Activated T-helper 2 cell treated with anti-CD3 and anti-CD28 coated beads, Interferon-gamma antibody, Interleukin-2, Interleukin-4, amounts not matched to agents 10 μg/mL and 5 μg/mL and 100 μg/mL, durations not matched to agents 14 hours and 24 hours and 36 hours (primary cell): ENCODE measurements at regions not wholly inside any gene's neighbourhood (a gene's known extent, or its start where the extent isn't known, plus 50 kb on each side); places are given as distances from the start of the nearest gene placed in this dataset.

Experiments used
- DNase-seq: peaks from one replicate; pipeline ENCODE4 v3.0.0; 2021; ENCODE audit warnings: low spot score
- H3K27ac Mint-ChIP-seq: one replicate; pipeline ENCODE4 v1.8.0; 2021; ENCODE audit warnings: mixed read lengths
- H3K27me3 Mint-ChIP-seq: one replicate; pipeline ENCODE4 v1.8.0; 2021; ENCODE audit warnings: low read depth, mixed read lengths
- H3K36me3 Mint-ChIP-seq: one replicate; pipeline ENCODE4 v1.8.0; 2021; ENCODE audit warnings: low read depth, mixed read lengths
- H3K4me1 Mint-ChIP-seq: one replicate; pipeline ENCODE4 v1.8.0; 2021; ENCODE audit warnings: low read depth, mixed read lengths
- H3K4me3 Mint-ChIP-seq: one replicate; pipeline ENCODE4 v1.8.0; 2021; ENCODE audit warnings: low read depth, mild to moderate bottlenecking, moderate library complexity, mixed read lengths
- H3K9me3 Mint-ChIP-seq: one replicate; pipeline ENCODE4 v1.8.0; 2021; ENCODE audit warnings: mixed read lengths
- intact Hi-C: fragments of 100-400 bp; cut with micrococcal nuclease; formaldehyde crosslinking; loops from one replicate; pipeline ENCODE4 v1.15.1; 2023

DNA sequence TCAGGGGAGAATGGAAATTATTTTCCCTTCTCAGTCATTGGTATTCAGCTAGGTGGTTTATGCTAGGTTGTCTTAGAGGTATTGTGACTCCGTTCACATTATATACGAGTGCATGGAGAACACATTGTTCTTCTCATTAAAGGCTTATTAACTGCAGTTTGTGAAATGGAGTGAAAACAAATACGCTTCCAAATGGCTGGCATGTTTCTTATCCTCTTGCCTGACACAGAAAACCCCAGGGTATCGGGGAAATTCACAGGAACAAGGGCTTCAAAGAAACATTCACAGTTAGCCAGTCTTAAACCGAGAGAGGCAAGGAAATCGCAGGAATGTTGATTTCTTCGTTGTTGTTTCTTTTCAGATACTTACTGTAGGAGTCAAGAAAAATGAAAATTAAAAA is 1047.9 kb upstream of the RBFOX1 start:
- Mint-ChIP-seq H3K27me3 (no peaks in the 10 kb centered on the region), H3K9me3 (peaks cover 44% of the 10 kb centered on the region), H3K27ac (no peak overlapping the region), H3K36me3 (no peaks in the 10 kb centered on the region), H3K4me1 (no peaks in the 10 kb centered on the region), H3K4me3 (no peak overlapping the region)
- DNase-seq = no peak
- intact Hi-C loops = no loop called here

DNA sequence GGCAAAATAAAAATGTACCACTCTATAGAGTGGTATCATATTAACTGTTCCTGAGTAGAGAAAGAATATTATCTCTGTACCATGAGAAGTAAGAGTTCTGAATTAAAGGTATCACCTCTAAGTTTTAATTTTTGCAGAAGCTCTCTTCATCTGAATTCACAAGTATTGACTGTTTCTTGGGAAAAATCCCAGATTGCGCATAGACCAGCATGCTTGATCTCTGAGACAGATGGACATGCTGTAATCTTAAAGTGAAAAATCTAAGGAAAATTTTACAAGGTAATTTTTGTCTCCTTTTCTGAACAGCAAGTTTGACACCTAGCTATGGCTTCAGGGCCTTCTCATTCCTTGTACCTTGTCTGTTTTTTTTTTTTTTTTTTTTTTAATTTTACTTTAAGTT is 1050.7 kb upstream of the RBFOX1 start:
- Mint-ChIP-seq H3K27me3 (no peaks in the 10 kb centered on the region), H3K36me3 (no peaks in the 10 kb centered on the region), H3K9me3 (peaks cover 55% of the 10 kb centered on the region), H3K27ac (no peak overlapping the region), H3K4me3 (no peak overlapping the region), H3K4me1 (no peaks in the 10 kb centered on the region)
- no peak for DNase-seq
- intact Hi-C loops = no loop called here

DNA sequence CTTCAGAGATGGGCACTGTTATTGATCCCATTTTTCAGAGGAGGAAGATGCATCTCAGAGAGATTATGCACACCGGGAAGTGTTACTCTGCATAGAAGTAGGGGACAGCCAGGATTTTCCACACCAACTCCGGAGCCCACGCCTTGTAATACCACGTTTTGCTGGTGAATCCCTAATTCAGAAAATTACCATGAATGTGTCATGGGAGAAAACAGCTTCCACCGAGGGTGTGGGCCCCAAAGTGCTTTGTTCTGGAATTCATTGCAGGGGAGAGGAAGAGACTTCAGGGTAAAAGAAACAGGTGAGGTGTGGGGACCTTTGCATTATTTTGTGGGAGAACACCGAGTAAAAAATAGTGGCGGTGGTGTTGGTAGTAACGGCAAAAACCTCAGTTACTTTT is 1051.4 kb upstream of the RBFOX1 start:
- intact Hi-C loops = no loop called here
- Mint-ChIP-seq H3K27ac (no peak overlapping the region), H3K9me3 (peaks cover 59% of the 10 kb centered on the region), H3K27me3 (no peaks in the 10 kb centered on the region), H3K4me1 (no peaks in the 10 kb centered on the region), H3K4me3 (no peak overlapping the region), H3K36me3 (no peaks in the 10 kb centered on the region)
- no peak for DNase-seq

DNA sequence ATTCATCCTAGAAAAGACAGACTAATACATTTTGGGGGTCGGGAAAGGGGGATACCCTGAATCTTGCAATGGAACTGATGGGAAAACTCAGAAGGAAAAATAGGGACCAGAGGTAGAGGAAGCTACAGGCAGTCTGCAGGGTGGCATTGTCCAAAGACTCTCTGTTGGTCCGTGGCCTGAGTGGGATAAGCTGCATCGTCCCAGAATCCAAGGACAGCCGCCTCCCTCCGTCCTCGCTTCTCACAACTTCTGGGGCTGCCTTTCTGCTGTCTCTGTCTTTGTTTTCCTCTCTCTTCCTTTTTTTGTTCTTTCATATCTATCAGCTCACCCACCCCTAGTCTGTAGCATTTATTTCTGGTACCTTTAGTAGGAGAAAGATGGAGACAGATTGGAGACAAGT is 1052.6 kb upstream of the RBFOX1 start:
- Mint-ChIP-seq H3K27me3 (no peaks in the 10 kb centered on the region), H3K27ac (no peak overlapping the region), H3K4me3 (no peak overlapping the region), H3K9me3 (peaks cover 48% of the 10 kb centered on the region), H3K4me1 (no peaks in the 10 kb centered on the region), H3K36me3 (no peaks in the 10 kb centered on the region)
- DNase-seq = no peak
- intact Hi-C loops = no loop called here

DNA sequence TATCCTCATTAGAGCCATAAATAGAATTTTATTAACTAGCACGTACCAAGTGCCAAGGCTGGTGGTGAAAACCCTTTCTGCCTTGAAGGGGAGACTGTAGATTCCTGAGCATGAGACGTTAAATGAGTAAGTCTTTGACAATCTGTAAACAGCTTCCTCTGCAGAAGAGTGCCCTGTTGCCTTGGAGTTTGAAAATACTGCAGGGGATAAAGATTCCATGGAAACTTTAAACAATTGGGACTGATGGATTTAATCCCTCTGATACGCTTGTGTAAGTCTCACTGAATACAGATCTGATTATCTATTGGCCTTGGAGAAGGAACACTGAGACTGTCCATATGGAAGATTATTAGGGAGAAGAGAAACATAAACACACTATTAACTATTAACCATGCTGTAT is 1053.4 kb upstream of the RBFOX1 start:
- no peaks in the 10 kb centered on the region for H3K27me3 Mint-ChIP-seq
- DNase-seq = no peak
- no peak overlapping the region for H3K27ac Mint-ChIP-seq
- intact Hi-C loops = no loop called here
- H3K4me3 Mint-ChIP-seq = no peak overlapping the region
- H3K9me3 Mint-ChIP-seq = peaks cover 47% of the 10 kb centered on the region
- H3K4me1 Mint-ChIP-seq = no peaks in the 10 kb centered on the region
- H3K36me3 Mint-ChIP-seq = no peaks in the 10 kb centered on the region

DNA sequence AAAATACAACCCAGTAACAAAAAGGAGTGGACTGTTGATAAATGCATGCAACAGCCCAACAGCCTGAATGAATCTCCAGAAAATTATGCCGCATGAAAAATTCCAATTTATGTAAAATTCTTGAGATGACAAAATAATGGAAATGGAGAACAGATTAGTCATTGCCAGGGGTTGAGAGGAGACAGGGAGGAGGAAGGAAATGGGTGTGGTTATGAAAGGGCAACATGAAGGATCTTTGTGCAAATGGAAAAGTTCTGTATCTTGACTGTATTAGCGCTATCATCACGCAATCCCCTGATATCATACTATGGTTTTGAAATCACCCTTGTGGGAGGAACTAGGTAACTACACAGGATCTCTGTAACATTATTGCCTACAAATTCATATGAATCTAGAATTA is 1058.3 kb upstream of the RBFOX1 start:
- DNase-seq = no peak
- H3K27ac Mint-ChIP-seq = no peak overlapping the region
- peaks cover 40% of the 10 kb centered on the region for H3K9me3 Mint-ChIP-seq
- intact Hi-C loops = no loop called here
- H3K36me3 Mint-ChIP-seq = no peaks in the 10 kb centered on the region
- H3K4me3 Mint-ChIP-seq = no peak overlapping the region
- no peaks in the 10 kb centered on the region for H3K27me3 Mint-ChIP-seq
- H3K4me1 Mint-ChIP-seq = no peaks in the 10 kb centered on the region

DNA sequence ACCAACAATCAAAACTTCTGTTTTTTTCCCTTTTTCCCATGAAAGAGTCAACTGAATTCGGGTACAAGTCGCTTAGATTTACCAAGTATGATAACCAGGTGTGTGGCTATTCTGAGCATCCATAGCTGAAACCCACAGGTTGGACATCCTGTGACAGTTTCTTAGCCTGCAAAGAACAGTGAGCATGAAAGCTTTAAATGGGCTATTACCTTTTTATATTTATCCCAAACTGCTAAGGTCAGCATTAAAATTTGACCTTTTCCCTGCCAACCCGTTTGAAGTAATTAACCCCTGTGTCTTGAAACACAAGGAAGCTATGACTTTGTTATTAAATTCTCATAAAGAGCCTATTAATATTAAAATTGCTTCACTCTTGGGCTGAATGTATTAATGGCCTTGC is 1065.0 kb upstream of the RBFOX1 start:
- H3K27me3 Mint-ChIP-seq = no peaks in the 10 kb centered on the region
- no peak overlapping the region for H3K27ac Mint-ChIP-seq
- intact Hi-C loops = no loop called here
- H3K4me3 Mint-ChIP-seq = no peak overlapping the region
- H3K4me1 Mint-ChIP-seq = no peaks in the 10 kb centered on the region
- no peak for DNase-seq
- H3K36me3 Mint-ChIP-seq = no peaks in the 10 kb centered on the region
- peaks cover 54% of the 10 kb centered on the region for H3K9me3 Mint-ChIP-seq

DNA sequence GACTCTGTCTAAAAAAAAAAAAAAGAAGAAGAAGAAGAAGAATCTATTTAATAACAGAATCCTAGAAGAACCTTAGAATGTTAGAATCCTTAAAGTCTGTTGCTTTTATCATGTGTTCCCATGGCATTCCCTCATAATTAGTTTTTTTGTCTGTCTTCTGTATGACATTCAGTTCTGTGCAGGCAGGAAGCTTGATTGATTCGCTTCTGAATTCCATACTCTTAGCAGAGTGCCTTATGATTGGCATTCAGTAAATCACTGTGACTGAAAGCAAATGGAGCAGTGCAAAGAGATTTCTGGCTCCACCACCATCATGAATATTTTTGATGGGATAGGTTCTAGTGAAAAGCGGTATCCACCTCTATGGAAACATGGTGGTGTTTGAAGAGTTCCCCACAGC is 1065.9 kb upstream of the RBFOX1 start:
- DNase-seq = no peak
- no peaks in the 10 kb centered on the region for H3K4me1 Mint-ChIP-seq
- no peaks in the 10 kb centered on the region for H3K36me3 Mint-ChIP-seq
- no peak overlapping the region for H3K27ac Mint-ChIP-seq
- peaks cover 58% of the 10 kb centered on the region for H3K9me3 Mint-ChIP-seq
- intact Hi-C loops = no loop called here
- H3K4me3 Mint-ChIP-seq = no peak overlapping the region
- H3K27me3 Mint-ChIP-seq = no peaks in the 10 kb centered on the region

DNA sequence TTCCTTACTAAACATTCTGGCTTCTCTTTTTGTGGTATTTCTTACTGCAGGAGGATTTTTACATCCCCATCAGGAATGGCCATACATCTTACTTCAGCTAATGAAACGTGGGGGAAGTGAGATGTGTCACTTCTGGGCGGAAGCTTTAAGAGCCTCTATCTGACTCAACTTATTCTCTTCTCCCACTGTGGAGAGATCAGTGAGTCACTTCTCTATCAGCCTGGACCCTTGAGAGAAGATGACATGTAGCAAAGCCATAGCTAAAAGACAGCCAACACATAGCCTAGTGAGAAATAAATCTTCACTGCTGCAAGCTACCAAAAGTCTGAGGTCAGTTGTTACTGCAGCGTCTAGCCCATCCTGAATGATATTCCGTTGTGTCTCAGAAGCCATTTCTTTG is 1066.7 kb upstream of the RBFOX1 start:
- DNase-seq = no peak
- no peak overlapping the region for H3K27ac Mint-ChIP-seq
- no peaks in the 10 kb centered on the region for H3K27me3 Mint-ChIP-seq
- H3K4me3 Mint-ChIP-seq = no peak overlapping the region
- peaks cover 58% of the 10 kb centered on the region for H3K9me3 Mint-ChIP-seq
- no peaks in the 10 kb centered on the region for H3K36me3 Mint-ChIP-seq
- no peaks in the 10 kb centered on the region for H3K4me1 Mint-ChIP-seq
- intact Hi-C loops = no loop called here

DNA sequence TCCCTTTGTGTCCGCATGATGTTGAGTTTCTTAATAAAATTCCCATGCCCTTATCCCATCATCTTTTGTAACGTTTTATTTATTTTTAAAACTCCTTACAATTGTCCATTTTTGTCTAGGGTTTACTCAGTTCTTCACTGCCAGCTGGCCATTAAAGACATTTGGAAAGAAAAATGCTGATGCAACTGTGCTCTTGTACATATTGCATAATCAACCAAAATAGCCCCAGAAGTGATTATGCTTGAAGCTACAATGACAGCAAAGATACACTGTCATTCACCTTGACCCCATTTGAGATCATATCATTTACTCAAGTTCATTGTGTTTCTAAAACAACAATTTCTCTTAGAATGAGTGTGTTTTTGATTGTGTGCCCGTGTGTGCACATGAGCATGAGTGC is 1074.6 kb upstream of the RBFOX1 start:
- H3K27ac Mint-ChIP-seq = no peak overlapping the region
- H3K36me3 Mint-ChIP-seq = no peaks in the 10 kb centered on the region
- H3K9me3 Mint-ChIP-seq = peaks cover 68% of the 10 kb centered on the region
- intact Hi-C loops = no loop called here
- no peak for DNase-seq
- no peaks in the 10 kb centered on the region for H3K27me3 Mint-ChIP-seq
- no peaks in the 10 kb centered on the region for H3K4me1 Mint-ChIP-seq
- H3K4me3 Mint-ChIP-seq = no peak overlapping the region

DNA sequence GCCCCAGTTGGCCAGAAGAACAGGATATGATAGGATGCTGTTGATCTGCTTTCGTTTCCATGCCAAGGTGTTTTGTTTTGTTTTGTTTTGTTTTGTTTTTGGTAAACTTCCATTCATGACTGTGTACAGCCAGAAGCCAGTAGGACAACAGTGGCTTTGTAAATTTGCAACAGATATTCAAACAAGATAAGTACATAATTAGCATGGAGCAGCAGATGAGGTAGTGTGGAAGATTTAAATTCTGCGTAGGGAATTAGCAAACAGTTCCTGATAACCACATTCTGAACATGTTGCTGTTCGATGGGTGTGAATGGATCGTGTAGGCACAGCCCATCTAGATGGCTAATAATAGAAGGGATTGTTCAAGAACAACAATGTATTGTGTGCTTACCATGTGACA is 1080.1 kb upstream of the RBFOX1 start:
- Mint-ChIP-seq H3K9me3 (peaks cover 49% of the 10 kb centered on the region), H3K36me3 (no peaks in the 10 kb centered on the region), H3K4me3 (no peak overlapping the region), H3K4me1 (no peaks in the 10 kb centered on the region), H3K27me3 (no peaks in the 10 kb centered on the region), H3K27ac (no peak overlapping the region)
- intact Hi-C loops = no loop called here
- no peak for DNase-seq

DNA sequence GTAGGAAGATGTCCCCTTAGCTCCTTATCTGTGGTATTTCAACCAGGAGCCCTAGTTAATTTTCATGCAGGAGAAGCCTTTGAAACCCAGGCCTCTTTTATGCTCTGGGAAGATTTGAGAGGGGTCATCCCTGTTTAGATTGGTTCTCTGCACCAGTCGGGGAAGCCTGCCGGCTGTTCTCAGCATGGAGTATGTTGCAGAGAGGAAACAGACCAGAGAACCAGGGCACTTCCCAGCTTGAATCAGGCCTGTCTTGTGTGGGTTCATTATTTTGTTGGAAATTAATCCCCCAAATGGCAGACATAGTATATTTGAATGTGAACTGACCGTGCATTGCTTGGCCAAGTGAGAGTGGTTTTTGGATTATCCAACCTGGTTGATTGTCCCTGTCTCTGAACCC is 1082.1 kb upstream of the RBFOX1 start:
- DNase-seq = no peak
- H3K27ac Mint-ChIP-seq = no peak overlapping the region
- peaks cover 48% of the 10 kb centered on the region for H3K9me3 Mint-ChIP-seq
- intact Hi-C loops = no loop called here
- H3K27me3 Mint-ChIP-seq = no peaks in the 10 kb centered on the region
- no peak overlapping the region for H3K4me3 Mint-ChIP-seq
- no peaks in the 10 kb centered on the region for H3K36me3 Mint-ChIP-seq
- no peaks in the 10 kb centered on the region for H3K4me1 Mint-ChIP-seq

DNA sequence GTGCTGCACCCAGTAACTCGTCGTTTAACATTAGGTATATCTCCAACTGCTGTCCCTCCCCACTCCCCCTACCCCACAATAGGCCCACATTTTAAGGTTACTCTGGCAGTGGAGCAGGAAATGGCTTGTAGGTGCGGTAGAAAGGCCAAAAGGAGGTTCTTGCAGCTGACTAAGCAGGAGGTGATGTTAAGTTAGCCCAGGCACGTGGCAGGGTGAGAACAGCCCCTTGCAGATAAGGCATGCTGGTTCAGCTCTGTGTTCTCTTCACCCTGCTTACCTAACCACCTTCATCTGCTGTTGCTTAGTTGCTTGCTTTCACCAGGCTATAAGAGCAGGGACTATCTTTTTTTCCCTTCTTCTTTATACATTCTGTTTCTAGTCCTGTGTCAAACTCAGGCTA is 1082.8 kb upstream of the RBFOX1 start:
- intact Hi-C loops = no loop called here
- Mint-ChIP-seq H3K4me1 (no peaks in the 10 kb centered on the region), H3K27me3 (no peaks in the 10 kb centered on the region), H3K36me3 (no peaks in the 10 kb centered on the region), H3K27ac (no peak overlapping the region), H3K4me3 (no peak overlapping the region), H3K9me3 (peaks cover 48% of the 10 kb centered on the region)
- DNase-seq = no peak

DNA sequence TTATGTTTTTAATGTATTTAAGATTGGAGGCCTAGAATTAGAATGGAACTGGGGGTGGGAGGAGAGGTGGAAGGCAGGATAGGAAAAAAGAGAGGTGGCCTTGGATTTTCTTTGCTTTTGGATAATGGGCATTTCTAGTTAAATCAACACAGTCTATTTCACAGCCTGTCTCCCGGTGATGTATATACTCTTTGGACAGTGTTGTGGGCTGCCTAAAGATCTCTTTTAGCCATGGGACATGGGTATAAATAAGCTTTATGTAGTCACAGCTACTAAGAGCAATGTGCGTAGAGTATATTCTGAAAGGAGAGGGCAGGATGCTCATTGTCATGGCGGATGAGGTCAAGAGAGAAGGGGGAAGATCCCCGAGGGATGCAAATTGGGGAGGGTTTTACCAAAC is 1084.4 kb upstream of the RBFOX1 start:
- intact Hi-C loops = no loop called here
- no peak for DNase-seq
- Mint-ChIP-seq H3K9me3 (peaks cover 43% of the 10 kb centered on the region), H3K36me3 (no peaks in the 10 kb centered on the region), H3K27me3 (no peaks in the 10 kb centered on the region), H3K27ac (no peak overlapping the region), H3K4me3 (no peak overlapping the region), H3K4me1 (no peaks in the 10 kb centered on the region)
